NCI-H146 treated with DMSO at 0.1 percent for 48 hours (cell line): ENCODE measurements at regions not wholly inside any gene's neighbourhood (a gene's known extent, or its start where the extent isn't known, plus 50 kb on each side); places are given as distances from the start of the nearest gene placed in this dataset.
A peak's percentile ranks its signal among the peaks of the same experiment; 100 is the strongest.

Experiments used
- DNase-seq: peaks from one replicate; lab custom pipeline; 2025; ENCODE audit not compliant: unreplicated experiment; lab: John Stamatoyannopoulos, UW

DNA sequence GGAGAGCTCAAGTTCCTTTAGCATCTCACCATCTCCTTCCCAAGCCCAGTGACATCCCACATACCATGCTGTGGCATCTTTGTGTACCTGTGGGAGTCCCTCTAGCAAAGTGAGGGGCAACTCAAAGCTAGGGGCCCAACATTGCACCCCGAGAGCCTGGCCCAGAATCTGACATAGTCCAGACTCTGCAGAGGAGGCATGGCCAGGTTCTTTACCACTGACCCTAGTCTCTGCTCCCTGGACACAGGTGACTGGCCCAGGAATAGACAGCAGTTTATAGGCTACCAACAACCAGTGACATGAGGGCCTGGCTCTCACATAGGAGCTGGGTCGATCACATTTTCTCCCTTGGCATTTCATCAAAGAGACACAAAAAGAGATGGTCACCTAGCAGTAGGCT, 444.0 kb upstream of the ZMIZ1 start:
- DNase-seq: no peak

DNA sequence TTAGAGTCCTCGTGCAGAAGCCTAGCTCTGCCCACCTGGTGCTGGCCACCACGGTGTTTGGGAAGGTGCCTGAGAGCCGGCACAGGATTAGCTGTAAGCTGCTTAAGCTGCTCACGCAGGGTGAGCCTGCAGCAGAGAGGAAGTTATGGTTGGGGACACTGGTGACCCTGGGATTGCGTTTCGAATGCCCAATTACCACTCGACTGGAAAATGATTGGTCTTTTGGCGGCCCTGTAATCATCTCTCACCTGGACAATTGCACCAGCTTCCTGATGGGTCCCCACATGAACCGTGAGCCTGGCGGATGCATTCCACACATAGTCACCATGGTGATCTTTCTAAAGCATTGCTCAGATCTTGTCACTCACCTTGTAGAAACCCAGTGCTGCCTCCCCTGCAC, 442.3 kb upstream of the ZMIZ1 start:
- peak; percentile 70 for DNase-seq

DNA sequence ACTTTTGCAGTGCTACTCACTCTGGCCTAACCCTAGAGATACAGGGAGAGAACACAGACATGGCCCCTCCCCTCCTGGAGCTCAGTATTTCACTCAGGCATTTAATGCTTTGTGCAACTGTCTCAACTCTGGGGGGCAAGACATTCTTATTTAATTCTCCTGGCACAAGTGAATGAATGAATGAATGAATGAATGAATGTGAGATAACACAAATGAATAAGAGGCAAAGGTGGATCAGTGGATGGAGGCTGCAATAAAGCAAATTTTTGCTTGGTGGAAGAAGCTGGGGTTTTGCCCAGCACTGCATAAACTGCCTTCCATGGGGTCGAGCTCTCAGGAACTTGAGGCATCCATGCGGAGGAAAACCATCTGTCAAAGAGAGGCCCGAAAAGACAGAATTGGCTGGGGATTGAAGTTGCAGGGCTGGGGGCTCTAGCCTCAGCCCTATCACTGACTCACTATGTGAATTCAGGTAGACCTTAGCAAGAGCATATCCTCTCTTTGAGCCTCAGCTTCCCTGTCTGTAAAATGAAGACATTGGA, 441.4 kb upstream of the ZMIZ1 start:
- DNase-seq: no peak

DNA sequence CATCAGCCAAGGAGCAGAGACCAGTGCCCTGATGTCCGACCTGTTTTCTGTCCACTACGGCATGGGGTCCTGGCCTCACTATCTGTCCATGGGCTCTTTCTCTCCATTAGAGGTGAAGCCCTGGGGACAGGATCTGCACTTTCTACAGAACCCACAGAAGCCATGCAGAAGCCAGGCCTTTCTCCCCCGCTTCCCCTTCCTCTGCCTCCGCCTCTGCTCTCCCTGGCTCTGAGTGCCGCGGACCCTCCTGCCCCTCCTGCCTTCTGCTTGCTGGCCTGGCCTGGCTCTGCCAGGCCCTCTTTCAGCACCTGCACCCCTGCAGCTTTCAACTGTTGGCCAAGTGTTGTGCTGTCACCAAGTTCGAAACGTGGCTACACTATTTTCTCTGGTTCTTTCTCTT, 439.8 kb upstream of the ZMIZ1 start:
- no peak for DNase-seq

DNA sequence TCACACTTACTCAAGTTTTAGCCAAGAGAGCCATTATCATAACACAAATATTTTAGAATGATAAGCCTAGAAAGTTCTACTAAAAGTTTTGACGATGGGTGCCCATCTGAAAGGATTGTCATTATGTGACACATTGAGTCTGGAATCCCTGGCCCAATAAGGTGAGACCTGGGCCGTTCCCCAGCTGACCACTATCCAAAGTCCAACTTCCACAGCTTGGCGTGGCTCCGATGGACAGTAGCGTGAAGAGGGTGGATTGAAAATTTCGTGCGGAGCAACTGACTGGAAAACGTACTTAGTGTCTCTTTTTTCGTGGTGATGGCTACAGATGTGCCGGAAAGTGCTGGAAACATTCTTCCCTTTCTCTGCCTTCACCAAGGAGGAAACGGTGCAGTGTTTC, 439.0 kb upstream of the ZMIZ1 start:
- DNase-seq: no peak

DNA sequence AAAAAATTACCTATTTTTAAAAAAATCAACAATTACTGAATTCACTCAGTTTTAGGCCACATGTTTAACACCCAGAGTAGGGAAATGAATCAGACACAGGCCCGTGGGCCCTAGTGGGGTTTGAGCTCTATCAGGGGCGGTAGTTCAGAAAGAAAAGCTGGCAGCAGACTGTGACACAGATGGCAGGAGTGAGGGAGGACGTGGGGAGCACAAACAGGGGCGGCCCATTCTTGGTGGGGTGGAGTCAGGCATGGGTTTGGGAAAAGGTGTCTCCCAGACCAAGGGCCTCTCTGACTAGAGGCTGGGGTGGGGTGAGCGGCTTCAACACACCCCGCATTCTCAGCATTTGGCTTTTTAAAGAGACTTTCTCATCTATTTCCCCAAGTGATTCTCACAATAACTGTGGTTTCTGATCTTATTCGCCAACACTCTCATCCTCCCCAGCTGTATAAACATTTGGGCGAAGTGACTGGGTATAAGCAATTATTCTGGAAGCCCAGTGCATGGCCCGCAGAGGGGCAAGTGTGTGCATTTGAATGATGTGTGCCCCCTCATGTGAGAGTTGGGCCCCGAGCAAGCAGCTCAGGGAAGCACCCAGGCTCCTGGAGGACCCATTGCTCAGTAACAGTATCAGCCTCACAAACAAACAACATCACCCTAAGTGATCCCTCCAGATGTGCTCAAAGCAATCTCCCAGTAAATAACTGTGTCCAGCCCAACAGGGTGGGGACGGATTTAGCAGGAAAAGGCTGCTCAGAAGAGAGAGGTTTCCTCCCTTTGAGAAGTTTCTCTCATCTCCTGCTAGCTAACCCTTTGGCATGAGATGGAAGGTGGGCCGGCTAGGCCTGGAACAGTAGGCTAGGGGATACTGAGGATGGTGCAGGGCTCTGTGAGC, 437.6 kb upstream of the ZMIZ1 start:
- DNase-seq: no peak

DNA sequence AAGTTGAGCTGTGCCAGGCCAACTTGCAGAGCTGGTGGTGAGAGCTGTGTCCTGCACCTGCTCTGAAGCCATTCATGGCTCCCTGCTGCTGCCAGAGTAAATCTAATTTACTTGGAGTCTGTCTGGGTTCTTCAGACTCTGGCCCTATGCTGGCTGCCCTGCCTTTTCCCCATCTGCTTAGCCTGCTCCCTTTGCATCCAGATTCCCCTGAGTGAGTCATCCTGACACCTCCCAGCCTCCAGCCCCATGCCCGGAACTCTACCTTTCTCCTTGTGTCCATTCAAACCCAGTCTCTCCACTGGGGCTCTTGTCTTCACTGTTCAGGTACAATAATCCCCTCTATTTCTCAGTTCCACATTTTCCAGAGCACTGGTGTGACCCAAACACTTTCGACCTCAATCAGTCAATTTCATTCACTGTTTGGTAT, 434.4 kb upstream of the ZMIZ1 start:
- no peak for DNase-seq

DNA sequence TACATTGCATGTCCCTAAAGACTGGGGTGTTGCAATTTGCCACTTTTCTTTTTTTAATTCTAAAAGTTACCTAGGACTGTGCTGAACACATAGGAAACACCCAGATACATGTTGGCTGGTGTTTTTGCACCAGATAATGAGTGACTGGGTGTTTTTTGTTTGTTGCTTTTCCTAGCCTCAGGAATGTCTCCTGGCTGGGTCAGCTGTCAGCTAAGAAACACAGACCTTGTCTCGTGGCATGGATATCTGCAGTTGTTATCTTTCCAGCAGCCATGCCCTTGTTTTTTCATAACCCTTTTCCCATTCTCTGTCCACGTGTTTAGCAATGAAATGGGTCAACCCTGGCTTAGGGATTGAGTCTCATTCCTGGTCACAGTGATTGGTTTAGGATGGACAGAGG, 433.9 kb upstream of the ZMIZ1 start:
- no peak for DNase-seq

DNA sequence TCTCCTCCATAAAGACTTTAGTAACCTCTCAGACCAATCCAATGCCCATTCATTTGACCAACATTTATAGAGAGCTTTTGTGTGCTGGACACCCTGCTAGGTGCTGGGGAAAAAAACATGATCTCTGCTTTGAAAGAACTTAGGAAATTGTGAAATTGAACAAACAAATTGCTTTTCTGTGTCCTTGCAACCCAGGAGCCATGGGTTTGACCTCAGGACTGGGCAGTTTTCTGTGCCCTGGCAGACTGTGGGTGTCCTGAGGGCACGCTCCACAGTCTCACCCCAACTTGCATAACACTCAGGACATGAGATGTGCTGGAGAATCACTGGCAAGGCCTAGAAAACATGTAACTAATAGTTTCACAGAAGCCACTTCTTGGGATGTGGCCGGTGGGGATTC, 429.1 kb upstream of the ZMIZ1 start:
- DNase-seq: no peak

DNA sequence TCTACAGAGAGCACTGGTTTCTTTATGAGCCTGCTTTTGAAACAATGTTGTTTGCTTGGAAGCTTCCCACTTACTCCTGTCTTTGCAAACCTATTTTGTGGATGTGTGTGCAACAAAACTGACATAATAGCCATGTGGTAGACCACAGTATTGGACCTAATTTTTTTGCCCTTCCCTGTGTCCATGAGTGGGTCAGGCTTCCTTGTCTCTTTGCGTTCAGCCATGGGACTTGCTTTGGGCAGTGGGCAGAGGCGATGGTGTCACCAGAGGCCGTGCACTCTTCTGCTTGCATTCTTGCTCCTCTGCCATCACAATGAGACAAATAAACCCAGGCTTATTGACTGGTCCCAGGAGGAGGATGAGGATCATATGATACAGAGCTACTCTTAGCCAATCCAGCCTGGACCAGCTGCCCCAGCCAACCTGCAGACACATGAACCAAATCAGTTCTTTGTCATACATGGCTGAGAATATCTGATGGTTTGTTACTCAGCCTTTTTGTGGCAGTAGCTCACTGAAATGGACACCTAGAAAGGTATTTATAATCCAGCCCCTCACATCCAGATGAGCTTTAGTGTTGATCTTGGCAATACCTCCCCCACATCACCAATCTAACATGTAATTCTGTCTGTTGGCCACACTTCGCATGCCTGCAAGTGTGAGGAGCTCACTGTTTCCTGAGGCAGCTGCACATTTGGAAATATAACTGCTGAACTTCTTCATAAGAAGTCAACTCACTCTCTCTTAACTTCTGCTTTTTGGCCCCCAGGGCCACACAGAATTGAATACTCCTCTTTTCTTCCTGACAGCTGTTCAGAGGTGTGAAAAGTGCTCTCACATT, 427.8 kb upstream of the ZMIZ1 start:
- no peak for DNase-seq

DNA sequence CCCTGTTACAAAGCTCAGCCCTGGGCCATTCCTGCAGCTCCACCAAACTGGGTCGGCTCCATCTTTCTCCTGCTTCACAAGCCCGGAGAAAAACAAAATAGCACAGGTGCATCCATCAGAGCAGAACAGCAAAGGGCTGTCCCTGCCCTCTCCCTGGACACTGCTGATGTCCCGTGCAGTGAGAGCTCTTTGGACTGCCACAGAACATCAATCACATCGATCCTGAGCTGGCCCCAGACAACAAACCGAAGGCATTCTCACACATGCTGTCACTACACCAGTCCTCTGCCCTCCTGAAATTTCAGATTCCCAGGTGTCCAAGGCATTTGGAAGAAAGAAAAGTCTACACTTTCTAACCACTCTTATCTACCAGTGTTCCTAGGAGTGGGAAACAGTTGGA, 427.1 kb upstream of the ZMIZ1 start:
- DNase-seq: no peak

DNA sequence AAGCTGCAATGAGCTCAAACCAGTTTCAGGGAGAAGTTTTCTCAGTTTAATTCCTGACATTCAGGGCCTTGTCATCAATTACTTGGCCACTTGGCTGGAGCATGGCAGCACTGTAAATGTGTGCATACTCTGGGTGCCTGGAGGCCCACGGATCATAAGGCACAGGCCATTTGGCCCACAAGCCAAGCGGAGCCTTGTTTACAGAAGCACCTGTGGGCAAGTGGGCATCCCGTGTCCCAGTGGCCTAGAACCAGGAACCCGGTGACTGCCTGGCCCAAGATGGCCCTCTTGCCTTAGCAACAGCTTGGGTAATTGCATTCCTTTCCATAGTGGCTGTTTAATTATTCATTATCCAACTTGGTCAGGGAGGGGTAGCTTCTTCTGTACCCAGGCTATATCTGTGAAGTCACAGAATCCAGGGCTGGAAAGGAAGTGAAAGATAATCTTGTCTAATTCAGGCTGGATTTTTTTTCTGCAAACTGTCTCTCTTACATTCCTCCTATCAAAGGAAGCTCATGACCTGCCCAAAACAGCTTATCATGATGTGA, 426.4 kb upstream of the ZMIZ1 start:
- DNase-seq: no peak

DNA sequence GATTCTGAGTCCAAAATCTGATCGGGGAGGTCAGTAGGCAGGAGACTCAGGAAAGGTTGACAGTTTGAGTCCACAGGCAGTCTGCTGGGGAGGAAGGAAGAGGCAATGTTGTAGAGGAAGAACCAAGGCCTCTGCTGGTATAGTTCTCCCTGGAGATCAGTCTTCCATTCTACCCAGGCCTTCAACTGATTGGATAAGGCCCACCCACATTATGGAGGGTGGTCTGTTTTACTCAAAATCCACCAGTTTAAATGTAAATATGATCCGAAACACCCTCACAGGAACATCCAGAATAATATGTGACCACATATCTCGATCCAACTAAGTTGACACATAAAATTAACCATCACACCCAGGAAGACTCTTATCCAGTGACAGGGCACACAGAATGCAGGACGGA, 425.3 kb upstream of the ZMIZ1 start:
- no peak for DNase-seq

DNA sequence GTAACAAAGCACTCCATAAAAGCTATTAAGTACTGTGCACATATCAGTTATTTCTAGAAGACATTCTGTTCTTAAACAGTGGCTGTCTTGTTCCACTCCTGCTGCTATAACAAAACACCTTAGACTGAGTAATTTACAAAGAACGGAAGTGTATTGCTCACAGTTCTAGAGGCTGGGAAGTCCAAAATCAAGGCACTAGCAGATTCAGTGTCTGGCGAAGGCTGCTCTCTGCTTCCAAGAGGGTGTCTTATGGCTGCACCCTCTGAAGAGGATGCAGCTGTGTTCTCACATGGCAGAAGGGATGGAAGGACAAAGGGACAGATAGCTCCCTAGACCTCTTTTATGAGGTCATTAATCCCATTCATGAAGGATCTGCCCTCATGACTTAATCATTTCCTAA, 424.2 kb upstream of the ZMIZ1 start:
- DNase-seq: no peak

DNA sequence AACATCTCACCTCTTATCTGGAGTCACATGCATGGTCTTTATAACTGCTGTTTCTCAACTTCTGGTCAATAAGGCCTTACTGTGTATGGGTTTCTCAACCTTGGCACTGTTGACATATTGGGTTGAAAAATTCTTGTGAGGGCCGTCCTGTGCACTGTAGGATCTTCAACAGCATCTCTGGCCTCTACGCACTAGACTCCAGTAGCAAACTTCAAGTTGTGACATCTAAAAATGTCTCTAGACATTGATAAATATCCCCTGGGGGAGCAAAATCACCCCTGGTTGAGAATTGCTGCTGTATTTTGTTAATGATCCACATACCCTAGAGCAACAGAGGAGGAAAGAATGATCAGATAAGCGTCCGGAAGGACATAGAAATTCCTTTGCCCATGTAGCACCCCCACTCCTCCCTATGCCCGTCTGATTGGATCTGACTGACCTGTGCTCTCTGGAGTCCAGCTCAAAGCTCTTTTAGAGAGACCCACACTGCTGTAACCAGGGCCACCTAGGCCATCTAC, 423.5 kb upstream of the ZMIZ1 start:
- DNase-seq: no peak

DNA sequence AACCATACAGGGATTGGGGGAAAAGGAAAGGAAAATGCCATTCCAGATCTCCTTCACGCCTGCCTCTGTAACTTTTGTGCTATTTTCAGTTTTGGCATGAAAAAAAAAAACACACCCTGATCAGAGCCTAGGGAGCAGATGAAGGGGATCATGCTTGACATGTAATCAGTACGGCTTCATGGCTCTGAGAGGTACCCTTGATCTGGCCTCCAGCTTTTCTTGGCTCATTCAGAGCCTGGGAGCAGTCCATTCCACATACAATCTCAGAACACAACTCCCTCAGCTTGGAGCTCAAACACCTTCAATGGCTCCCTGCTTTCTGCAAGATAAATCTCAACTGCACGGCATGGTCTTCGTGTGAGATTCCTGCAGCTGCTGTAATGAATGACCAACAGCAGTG, 422.8 kb upstream of the ZMIZ1 start:
- DNase-seq: no peak

DNA sequence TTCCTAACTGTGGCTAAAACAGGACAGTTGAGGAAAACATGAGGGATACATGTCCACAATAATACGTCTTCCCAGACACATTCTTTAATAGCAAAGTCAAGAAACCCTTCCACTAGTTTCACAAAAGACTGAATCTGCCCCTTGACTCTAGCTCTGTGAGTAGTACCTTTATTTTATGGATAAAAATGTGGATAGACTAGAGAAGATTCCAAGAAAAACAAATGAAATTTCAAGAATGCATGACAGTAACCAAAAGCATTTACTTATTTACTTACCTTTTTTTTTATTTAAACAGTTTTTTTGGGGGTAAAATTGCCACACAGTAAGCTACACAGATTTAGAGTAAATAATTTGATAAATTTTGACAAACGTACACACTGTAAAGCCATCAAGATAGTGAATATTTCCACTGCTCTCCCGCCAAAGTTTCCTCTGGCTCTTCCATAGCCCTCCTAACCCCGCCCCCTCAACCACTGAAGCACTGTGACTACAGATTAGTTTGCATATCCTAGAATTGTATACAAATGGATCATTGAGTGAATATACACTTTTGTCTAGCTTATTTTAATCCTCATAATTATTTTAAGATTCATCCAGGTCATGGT, 420.4 kb upstream of the ZMIZ1 start:
- DNase-seq: no peak

DNA sequence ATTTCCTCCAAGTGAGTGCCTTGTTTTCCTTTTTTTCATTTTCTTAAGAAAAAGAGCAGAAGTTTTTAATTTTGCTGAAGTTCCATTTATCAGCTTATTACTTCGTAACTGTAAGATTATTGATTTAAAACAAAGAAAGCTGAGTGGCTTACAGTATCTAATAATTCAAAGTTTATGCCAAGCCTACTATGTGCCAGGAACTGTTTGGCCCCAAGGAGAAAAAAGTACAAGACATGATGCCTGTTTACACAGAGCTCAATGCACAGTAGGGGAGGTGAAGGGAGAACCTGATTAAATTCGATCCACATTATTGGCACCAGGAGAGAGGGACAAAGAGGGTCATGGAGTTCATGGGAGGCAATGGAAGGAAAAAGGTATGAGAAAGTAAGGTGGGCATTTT, 419.3 kb upstream of the ZMIZ1 start:
- DNase-seq: no peak

DNA sequence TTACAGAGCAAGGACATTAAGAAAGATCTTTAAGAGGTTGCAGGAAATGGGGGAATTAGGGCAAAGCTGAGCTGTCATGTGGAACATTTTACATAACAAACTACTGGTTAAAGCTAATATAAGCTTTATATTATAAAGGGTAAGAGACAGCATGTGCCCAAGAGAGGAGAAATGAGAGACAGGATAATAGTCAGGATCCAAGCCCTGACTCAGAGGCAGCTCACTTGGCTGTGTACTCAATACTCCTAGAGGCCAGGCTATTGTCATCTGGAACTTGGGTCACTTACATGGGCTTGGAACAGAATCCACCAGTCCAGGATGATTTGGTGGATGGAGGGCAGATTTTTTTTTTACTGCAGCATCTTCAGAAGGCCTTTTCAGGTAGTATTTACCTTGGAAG, 418.6 kb upstream of the ZMIZ1 start:
- no peak for DNase-seq

DNA sequence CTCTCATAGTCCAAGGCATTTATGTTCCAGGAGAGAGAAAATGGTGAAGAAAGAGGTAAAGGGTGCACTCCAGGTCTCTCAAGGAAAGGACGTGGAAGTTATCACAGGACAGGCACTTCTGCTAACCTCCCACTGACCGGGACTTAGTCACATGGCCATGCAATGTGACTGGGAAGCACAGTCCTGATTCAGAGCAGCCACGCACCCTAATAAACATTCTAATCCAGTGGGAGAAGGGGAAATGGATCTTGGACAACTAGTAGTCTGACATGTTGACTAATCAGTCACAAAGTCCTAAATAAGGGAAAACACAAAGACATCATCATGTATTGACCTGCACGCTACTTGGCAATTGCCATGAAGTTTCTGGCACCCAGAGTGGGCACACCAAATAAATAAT, 417.5 kb upstream of the ZMIZ1 start:
- DNase-seq: no peak

DNA sequence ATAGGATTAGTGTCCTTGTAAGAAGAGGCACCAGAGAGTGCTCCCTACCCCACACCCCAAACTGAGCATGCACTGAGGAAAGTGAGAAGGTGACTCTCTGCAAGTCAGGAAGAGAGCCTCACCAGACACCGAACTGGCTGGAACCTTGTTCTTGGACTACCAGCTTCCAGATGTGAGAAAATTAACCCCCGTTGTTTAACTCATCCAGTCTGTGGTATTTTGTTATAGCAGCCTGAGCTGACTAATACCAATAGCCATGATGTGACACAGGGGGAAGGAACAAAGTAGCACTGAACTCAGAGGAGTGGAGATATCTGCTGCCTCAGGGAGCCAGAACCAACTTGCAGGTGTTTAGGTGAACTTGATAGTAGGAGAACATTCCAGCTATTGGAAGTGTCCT, 415.2 kb upstream of the ZMIZ1 start:
- no peak for DNase-seq
